ENCODE measurements at regions not wholly inside any gene's neighbourhood (a gene's known extent, or its start where the extent isn't known, plus 50 kb on each side); places are given as distances from the start of the nearest gene placed in this dataset.
A peak's percentile ranks its signal among the peaks of the same experiment; 100 is the strongest.

DNA sequence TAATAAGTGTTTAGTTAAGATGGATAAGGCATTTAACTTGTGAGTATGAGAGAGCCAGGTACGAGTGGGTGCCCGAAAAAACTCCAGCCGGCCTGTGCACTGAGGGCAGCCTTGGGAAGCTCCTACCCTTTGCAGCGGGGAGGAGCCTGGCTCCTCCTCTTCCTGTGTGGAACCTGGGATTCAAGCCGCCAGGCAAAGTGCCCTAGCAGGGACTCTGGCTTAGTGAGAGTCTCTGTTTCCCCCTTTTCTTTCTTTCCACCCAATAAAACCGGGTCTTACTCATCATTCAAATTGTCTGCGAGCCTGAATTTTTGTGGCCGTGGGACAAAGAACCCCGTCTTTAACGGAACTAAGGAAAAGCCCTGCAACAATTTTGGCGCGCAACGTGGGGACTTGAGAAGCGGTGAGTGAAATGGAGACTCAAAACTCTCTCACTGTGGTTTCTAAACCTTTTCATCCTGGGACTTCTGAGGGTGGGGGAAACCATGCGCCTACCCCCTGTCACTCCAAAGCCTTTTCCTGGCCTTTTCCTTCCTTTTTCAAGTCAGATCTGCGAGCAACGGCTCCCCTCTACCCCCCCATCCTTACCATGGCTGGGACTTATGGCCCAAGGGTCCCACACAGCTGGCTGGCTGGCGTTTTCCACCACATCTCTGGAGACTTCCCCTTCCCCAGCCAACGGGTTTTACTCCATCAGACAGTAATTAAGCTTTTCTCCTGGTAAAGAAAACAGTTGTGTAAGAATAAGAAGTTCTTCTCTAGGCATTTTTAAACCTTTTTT, 535.7 kb upstream of the ACO1 start (continued):
- TF ChIP-seq, protein P1, sequence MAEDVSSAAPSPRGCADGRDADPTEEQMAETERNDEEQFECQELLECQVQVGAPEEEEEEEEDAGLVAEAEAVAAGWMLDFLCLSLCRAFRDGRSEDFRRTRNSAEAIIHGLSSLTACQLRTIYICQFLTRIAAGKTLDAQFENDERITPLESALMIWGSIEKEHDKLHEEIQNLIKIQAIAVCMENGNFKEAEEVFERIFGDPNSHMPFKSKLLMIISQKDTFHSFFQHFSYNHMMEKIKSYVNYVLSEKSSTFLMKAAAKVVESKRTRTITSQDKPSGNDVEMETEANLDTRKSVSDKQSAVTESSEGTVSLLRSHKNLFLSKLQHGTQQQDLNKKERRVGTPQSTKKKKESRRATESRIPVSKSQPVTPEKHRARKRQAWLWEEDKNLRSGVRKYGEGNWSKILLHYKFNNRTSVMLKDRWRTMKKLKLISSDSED (CRISPR knock-in tag; IDR thresholded peaks at IDR 0.05): no peak
- no peak for TF ChIP-seq TCF7 (IDR thresholded peaks at IDR 0.05; ENCODE audit: low read depth)
- TF ChIP-seq SRF (IDR thresholded peaks at IDR 0.05; ENCODE audit: low read depth, low read length): no peak
- no peak for TF ChIP-seq ZNF367 (CRISPR knock-in tag; IDR thresholded peaks at IDR 0.05; ENCODE audit: borderline replicate concordance)
- TF ChIP-seq, protein P2, sequence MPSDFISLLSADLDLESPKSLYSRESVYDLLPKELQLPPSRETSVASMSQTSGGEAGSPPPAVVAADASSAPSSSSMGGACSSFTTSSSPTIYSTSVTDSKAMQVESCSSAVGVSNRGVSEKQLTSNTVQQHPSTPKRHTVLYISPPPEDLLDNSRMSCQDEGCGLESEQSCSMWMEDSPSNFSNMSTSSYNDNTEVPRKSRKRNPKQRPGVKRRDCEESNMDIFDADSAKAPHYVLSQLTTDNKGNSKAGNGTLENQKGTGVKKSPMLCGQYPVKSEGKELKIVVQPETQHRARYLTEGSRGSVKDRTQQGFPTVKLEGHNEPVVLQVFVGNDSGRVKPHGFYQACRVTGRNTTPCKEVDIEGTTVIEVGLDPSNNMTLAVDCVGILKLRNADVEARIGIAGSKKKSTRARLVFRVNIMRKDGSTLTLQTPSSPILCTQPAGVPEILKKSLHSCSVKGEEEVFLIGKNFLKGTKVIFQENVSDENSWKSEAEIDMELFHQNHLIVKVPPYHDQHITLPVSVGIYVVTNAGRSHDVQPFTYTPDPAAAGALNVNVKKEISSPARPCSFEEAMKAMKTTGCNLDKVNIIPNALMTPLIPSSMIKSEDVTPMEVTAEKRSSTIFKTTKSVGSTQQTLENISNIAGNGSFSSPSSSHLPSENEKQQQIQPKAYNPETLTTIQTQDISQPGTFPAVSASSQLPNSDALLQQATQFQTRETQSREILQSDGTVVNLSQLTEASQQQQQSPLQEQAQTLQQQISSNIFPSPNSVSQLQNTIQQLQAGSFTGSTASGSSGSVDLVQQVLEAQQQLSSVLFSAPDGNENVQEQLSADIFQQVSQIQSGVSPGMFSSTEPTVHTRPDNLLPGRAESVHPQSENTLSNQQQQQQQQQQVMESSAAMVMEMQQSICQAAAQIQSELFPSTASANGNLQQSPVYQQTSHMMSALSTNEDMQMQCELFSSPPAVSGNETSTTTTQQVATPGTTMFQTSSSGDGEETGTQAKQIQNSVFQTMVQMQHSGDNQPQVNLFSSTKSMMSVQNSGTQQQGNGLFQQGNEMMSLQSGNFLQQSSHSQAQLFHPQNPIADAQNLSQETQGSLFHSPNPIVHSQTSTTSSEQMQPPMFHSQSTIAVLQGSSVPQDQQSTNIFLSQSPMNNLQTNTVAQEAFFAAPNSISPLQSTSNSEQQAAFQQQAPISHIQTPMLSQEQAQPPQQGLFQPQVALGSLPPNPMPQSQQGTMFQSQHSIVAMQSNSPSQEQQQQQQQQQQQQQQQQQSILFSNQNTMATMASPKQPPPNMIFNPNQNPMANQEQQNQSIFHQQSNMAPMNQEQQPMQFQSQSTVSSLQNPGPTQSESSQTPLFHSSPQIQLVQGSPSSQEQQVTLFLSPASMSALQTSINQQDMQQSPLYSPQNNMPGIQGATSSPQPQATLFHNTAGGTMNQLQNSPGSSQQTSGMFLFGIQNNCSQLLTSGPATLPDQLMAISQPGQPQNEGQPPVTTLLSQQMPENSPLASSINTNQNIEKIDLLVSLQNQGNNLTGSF (CRISPR knock-in tag; IDR thresholded peaks at IDR 0.05): 0 out of 2 replicates have a peak, but pooled peaks have one; percentile 60
- TF ChIP-seq JUN (CRISPR knock-in tag; IDR thresholded peaks at IDR 0.05): no peak; the same call in 1 of the 2 replicates
- TF ChIP-seq ZNF615 (CRISPR knock-in tag; IDR thresholded peaks at IDR 0.05; ENCODE audit: borderline replicate concordance): no peak
- 0 out of 2 replicates have a peak, but pooled peaks have one; percentile 31 for TF ChIP-seq TOPORS (CRISPR knock-in tag; IDR thresholded peaks at IDR 0.05)
- no peak for TF ChIP-seq FOSL1 (CRISPR knock-in tag; IDR thresholded peaks at IDR 0.05; ENCODE audit: borderline replicate concordance)
- TF ChIP-seq HNRNPK (IDR thresholded peaks at IDR 0.05; ENCODE audit: low read depth, low read length, poor library complexity, severe bottlenecking): no peak
- TF ChIP-seq CBX5 (CRISPR knock-in tag; IDR thresholded peaks at IDR 0.05; ENCODE audit: borderline replicate concordance): no peak
- TF ChIP-seq ZNF17 (CRISPR knock-in tag; IDR thresholded peaks at IDR 0.05): no peak
- TF ChIP-seq ARNT2 (CRISPR knock-in tag; IDR thresholded peaks at IDR 0.05; ENCODE audit: low read depth): no peak
- peak; percentile 92 for TF ChIP-seq ZNF263 (CRISPR knock-in tag; IDR thresholded peaks at IDR 0.05)
- TF ChIP-seq, protein P3, sequence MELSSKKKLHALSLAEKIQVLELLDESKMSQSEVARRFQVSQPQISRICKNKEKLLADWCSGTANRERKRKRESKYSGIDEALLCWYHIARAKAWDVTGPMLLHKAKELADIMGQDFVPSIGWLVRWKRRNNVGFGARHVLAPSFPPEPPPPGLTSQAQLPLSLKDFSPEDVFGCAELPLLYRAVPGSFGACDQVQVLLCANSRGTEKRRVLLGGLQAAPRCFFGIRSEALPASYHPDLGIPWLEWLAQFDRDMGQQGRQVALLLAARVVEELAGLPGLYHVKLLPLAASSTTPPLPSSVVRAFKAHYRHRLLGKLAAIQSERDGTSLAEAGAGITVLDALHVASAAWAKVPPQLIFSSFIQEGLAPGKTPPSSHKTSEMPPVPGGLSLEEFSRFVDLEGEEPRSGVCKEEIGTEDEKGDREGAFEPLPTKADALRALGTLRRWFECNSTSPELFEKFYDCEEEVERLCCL (CRISPR knock-in tag; IDR thresholded peaks at IDR 0.05; ENCODE audit: borderline replicate concordance): no peak
- no peak for TF ChIP-seq SSRP1 (CRISPR knock-in tag; IDR thresholded peaks at IDR 0.05)
- TF ChIP-seq ZNF446 (CRISPR knock-in tag; IDR thresholded peaks at IDR 0.05): no peak
- TF ChIP-seq, protein P4, sequence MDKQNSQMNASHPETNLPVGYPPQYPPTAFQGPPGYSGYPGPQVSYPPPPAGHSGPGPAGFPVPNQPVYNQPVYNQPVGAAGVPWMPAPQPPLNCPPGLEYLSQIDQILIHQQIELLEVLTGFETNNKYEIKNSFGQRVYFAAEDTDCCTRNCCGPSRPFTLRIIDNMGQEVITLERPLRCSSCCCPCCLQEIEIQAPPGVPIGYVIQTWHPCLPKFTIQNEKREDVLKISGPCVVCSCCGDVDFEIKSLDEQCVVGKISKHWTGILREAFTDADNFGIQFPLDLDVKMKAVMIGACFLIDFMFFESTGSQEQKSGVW (CRISPR knock-in tag; IDR thresholded peaks at IDR 0.05; ENCODE audit: borderline replicate concordance): no peak
- no peak for TF ChIP-seq ZNF260 (CRISPR knock-in tag; IDR thresholded peaks at IDR 0.05; ENCODE audit: borderline replicate concordance, low read depth)
- TF ChIP-seq ZNF274 (CRISPR knock-in tag; IDR thresholded peaks at IDR 0.05): no peak
- TF ChIP-seq HMG20A (CRISPR knock-in tag; IDR thresholded peaks at IDR 0.05; ENCODE audit: borderline replicate concordance): no peak
- no peak for TF ChIP-seq SIX4 (CRISPR knock-in tag; IDR thresholded peaks at IDR 0.05)
- TF ChIP-seq HOXA3 (CRISPR knock-in tag; IDR thresholded peaks at IDR 0.05): peak; percentile 51; the same call in 1 of the 2 replicates
